ENCODE measurements at regions not wholly inside any gene's neighbourhood (a gene's known extent, or its start where the extent isn't known, plus 50 kb on each side); places are given as distances from the start of the nearest gene placed in this dataset.

GRCh38 chr11:15536438-15536837 is 421.7 kb downstream of the INSC start:
- TF ChIP-seq FOXP2 (optimal IDR thresholded peaks at IDR 0.05; ENCODE audit: borderline replicate concordance, extremely low read depth, extremely low read length, insufficient read depth) (no peak), POLR2AphosphoS5 (IDR thresholded peaks at IDR 0.05; ENCODE audit: low read depth, low read length) (no peak)

GRCh38 chr11:15539645-15540044 is 424.9 kb downstream of the INSC start:
- TF ChIP-seq POLR2AphosphoS5 (IDR thresholded peaks at IDR 0.05; ENCODE audit: low read depth, low read length) (no peak), TAF1 (IDR thresholded peaks at IDR 0.05; ENCODE audit: borderline replicate concordance, insufficient read depth, low read length) (no peak), SIN3A (IDR thresholded peaks at IDR 0.05; ENCODE audit: borderline replicate concordance, insufficient read depth, low read length) (no peak), REST (IDR thresholded peaks at IDR 0.05; ENCODE audit: insufficient read depth in 1 of 2, low read depth in 2 of 2, low read length in 2 of 2) (no peak), FOXP2 (optimal IDR thresholded peaks at IDR 0.05; ENCODE audit: borderline replicate concordance, extremely low read depth, extremely low read length, insufficient read depth) (no peak)

- TF ChIP-seq SIN3A (IDR thresholded peaks at IDR 0.05; ENCODE audit: borderline replicate concordance, insufficient read depth, low read length): no peak
- TF ChIP-seq POLR2AphosphoS5 (IDR thresholded peaks at IDR 0.05; ENCODE audit: low read depth, low read length): no peak
- no peak for TF ChIP-seq FOXP2 (optimal IDR thresholded peaks at IDR 0.05; ENCODE audit: borderline replicate concordance, extremely low read depth, extremely low read length, insufficient read depth)
- TF ChIP-seq TAF1 (IDR thresholded peaks at IDR 0.05; ENCODE audit: borderline replicate concordance, insufficient read depth, low read length): no peak
- TF ChIP-seq REST (IDR thresholded peaks at IDR 0.05; ENCODE audit: insufficient read depth in 1 of 2, low read depth in 2 of 2, low read length in 2 of 2): no peak
Measured at GRCh38 chr11:15541079-15541478, 426.4 kb downstream of the INSC start.

GRCh38 chr11:15544353-15544752 is 429.6 kb downstream of the INSC start:
- no peak for TF ChIP-seq TAF1 (IDR thresholded peaks at IDR 0.05; ENCODE audit: borderline replicate concordance, insufficient read depth, low read length)
- no peak for TF ChIP-seq SIN3A (IDR thresholded peaks at IDR 0.05; ENCODE audit: borderline replicate concordance, insufficient read depth, low read length)
- TF ChIP-seq REST (IDR thresholded peaks at IDR 0.05; ENCODE audit: insufficient read depth in 1 of 2, low read depth in 2 of 2, low read length in 2 of 2): no peak
- no peak for TF ChIP-seq FOXP2 (optimal IDR thresholded peaks at IDR 0.05; ENCODE audit: borderline replicate concordance, extremely low read depth, extremely low read length, insufficient read depth)
- no peak for TF ChIP-seq POLR2AphosphoS5 (IDR thresholded peaks at IDR 0.05; ENCODE audit: low read depth, low read length)

GRCh38 chr11:15547685-15548084 is 433.0 kb downstream of the INSC start:
- TF ChIP-seq FOXP2 (optimal IDR thresholded peaks at IDR 0.05; ENCODE audit: borderline replicate concordance, extremely low read depth, extremely low read length, insufficient read depth) (no peak), POLR2AphosphoS5 (IDR thresholded peaks at IDR 0.05; ENCODE audit: low read depth, low read length) (no peak), REST (IDR thresholded peaks at IDR 0.05; ENCODE audit: insufficient read depth in 1 of 2, low read depth in 2 of 2, low read length in 2 of 2) (no peak), TAF1 (IDR thresholded peaks at IDR 0.05; ENCODE audit: borderline replicate concordance, insufficient read depth, low read length) (no peak), SIN3A (IDR thresholded peaks at IDR 0.05; ENCODE audit: borderline replicate concordance, insufficient read depth, low read length) (no peak)
